ENCODE measurements at regions not wholly inside any gene's neighbourhood (a gene's known extent, or its start where the extent isn't known, plus 50 kb on each side); places are given as distances from the start of the nearest gene placed in this dataset.

- no CpG with 5 or more reads among the region's 1 CpG for WGBS (ENCODE audit: extremely low coverage, insufficient coverage, low lambda C conversion rate)
- Histone ChIP-seq H2BK5ac (ENCODE audit: low read length) (no peak overlapping the region), H3K27me3 (ENCODE audit: insufficient read depth, low read length, poor library complexity) (no peaks in the 10 kb centered on the region), H3K23ac (ENCODE audit: low read length) (no peak overlapping the region), H3K18ac (ENCODE audit: low read length) (no peak overlapping the region), H3K4ac (ENCODE audit: low read depth, low read length) (no peak overlapping the region), H2BK15ac (replicated peaks; ENCODE audit: low read depth) (no peak overlapping the region), H4K8ac (ENCODE audit: low read depth, low read length) (no peak overlapping the region), H3K79me2 (ENCODE audit: control insufficient read depth, insufficient read depth, low read length) (no peaks in the 10 kb centered on the region), H3K36me3 (ENCODE audit: control insufficient read depth, insufficient read depth, low read length) (no peaks in the 10 kb centered on the region), H3K4me2 (ENCODE audit: low read length) (no peak overlapping the region), H3K4me3 (ENCODE audit: low read length) (no peak overlapping the region), H3K56ac (ENCODE audit: low read length) (no peak overlapping the region), H2AK5ac (ENCODE audit: low read length) (no peak overlapping the region), H3K4me1 (ENCODE audit: control insufficient read depth, low read depth, low read length) (peaks cover 2% of the 10 kb centered on the region), H3K9ac (ENCODE audit: low read length) (no peak overlapping the region), H3K79me1 (ENCODE audit: low read length) (no peaks in the 10 kb centered on the region), H2BK120ac (ENCODE audit: low read depth, low read length) (no peak overlapping the region), H4K5ac (ENCODE audit: low read length) (no peak overlapping the region), H3K27ac (ENCODE audit: low read depth, low read length) (peak overlapping the region; percentile 68)
- DNase-seq: peak; percentile 70
Observed at GRCh38 chr3:30085486-30085885, 520.9 kb upstream of the TGFBR2 start.

- no peaks in the 10 kb centered on the region for H3K4me1 ChIP-seq (ENCODE audit: control insufficient read depth, low read depth, low read length)
- H3K4ac ChIP-seq (ENCODE audit: low read depth, low read length): no peak overlapping the region
- H4K5ac ChIP-seq (ENCODE audit: low read length): no peak overlapping the region
- H3K27me3 ChIP-seq (ENCODE audit: insufficient read depth, low read length, poor library complexity): no peaks in the 10 kb centered on the region
- H2BK15ac ChIP-seq (replicated peaks; ENCODE audit: low read depth): no peak overlapping the region
- no peaks in the 10 kb centered on the region for H3K36me3 ChIP-seq (ENCODE audit: control insufficient read depth, insufficient read depth, low read length)
- H3K79me2 ChIP-seq (ENCODE audit: control insufficient read depth, insufficient read depth, low read length): no peaks in the 10 kb centered on the region
- H3K9ac ChIP-seq (ENCODE audit: low read length): no peak overlapping the region
- H2AK5ac ChIP-seq (ENCODE audit: low read length): no peak overlapping the region
- H3K4me3 ChIP-seq (ENCODE audit: low read length): no peak overlapping the region
- H3K56ac ChIP-seq (ENCODE audit: low read length): no peak overlapping the region
- H3K27ac ChIP-seq (ENCODE audit: low read depth, low read length): no peak overlapping the region
- no peak overlapping the region for H3K23ac ChIP-seq (ENCODE audit: low read length)
- H3K18ac ChIP-seq (ENCODE audit: low read length): no peak overlapping the region
- no peak for DNase-seq
- no peak overlapping the region for H2BK120ac ChIP-seq (ENCODE audit: low read depth, low read length)
- H3K79me1 ChIP-seq (ENCODE audit: low read length): no peaks in the 10 kb centered on the region
- no peak overlapping the region for H3K4me2 ChIP-seq (ENCODE audit: low read length)
- H4K8ac ChIP-seq (ENCODE audit: low read depth, low read length): no peak overlapping the region
- no peak overlapping the region for H2BK5ac ChIP-seq (ENCODE audit: low read length)
Observed at GRCh38 chr3:30091686-30092085, 514.7 kb upstream of the TGFBR2 start.

- H3K79me2 ChIP-seq (ENCODE audit: control insufficient read depth, insufficient read depth, low read length): no peaks in the 10 kb centered on the region
- WGBS (ENCODE audit: extremely low coverage, insufficient coverage, low lambda C conversion rate): no CpG with 5 or more reads among the region's 2 CpGs
- no peak overlapping the region for H2BK5ac ChIP-seq (ENCODE audit: low read length)
- no peak overlapping the region for H3K27ac ChIP-seq (ENCODE audit: low read depth, low read length)
- no peak overlapping the region for H4K5ac ChIP-seq (ENCODE audit: low read length)
- no peak overlapping the region for H3K4me2 ChIP-seq (ENCODE audit: low read length)
- no peak overlapping the region for H3K9ac ChIP-seq (ENCODE audit: low read length)
- H3K4me3 ChIP-seq (ENCODE audit: low read length): no peak overlapping the region
- no peak overlapping the region for H3K23ac ChIP-seq (ENCODE audit: low read length)
- H3K79me1 ChIP-seq (ENCODE audit: low read length): no peaks in the 10 kb centered on the region
- H3K27me3 ChIP-seq (ENCODE audit: insufficient read depth, low read length, poor library complexity): no peaks in the 10 kb centered on the region
- no peak overlapping the region for H2BK120ac ChIP-seq (ENCODE audit: low read depth, low read length)
- no peak for DNase-seq
- no peak overlapping the region for H3K4ac ChIP-seq (ENCODE audit: low read depth, low read length)
- no peak overlapping the region for H3K18ac ChIP-seq (ENCODE audit: low read length)
- no peak overlapping the region for H2AK5ac ChIP-seq (ENCODE audit: low read length)
- no peaks in the 10 kb centered on the region for H3K4me1 ChIP-seq (ENCODE audit: control insufficient read depth, low read depth, low read length)
- H3K36me3 ChIP-seq (ENCODE audit: control insufficient read depth, insufficient read depth, low read length): no peaks in the 10 kb centered on the region
- no peak overlapping the region for H2BK15ac ChIP-seq (replicated peaks; ENCODE audit: low read depth)
- H4K8ac ChIP-seq (ENCODE audit: low read depth, low read length): no peak overlapping the region
- no peak overlapping the region for H3K56ac ChIP-seq (ENCODE audit: low read length)
Observed at GRCh38 chr3:30097022-30097650, 509.3 kb upstream of the TGFBR2 start.

GRCh38 chr3:30098243-30098642 is 508.2 kb upstream of the TGFBR2 start:
- H3K4me1 ChIP-seq (ENCODE audit: control insufficient read depth, low read depth, low read length): no peaks in the 10 kb centered on the region
- H3K4me2 ChIP-seq (ENCODE audit: low read length): no peak overlapping the region
- H3K9ac ChIP-seq (ENCODE audit: low read length): no peak overlapping the region
- H3K4ac ChIP-seq (ENCODE audit: low read depth, low read length): no peak overlapping the region
- no peak overlapping the region for H3K18ac ChIP-seq (ENCODE audit: low read length)
- H3K56ac ChIP-seq (ENCODE audit: low read length): no peak overlapping the region
- no peak overlapping the region for H2BK120ac ChIP-seq (ENCODE audit: low read depth, low read length)
- no peaks in the 10 kb centered on the region for H3K36me3 ChIP-seq (ENCODE audit: control insufficient read depth, insufficient read depth, low read length)
- H3K79me2 ChIP-seq (ENCODE audit: control insufficient read depth, insufficient read depth, low read length): no peaks in the 10 kb centered on the region
- H3K27me3 ChIP-seq (ENCODE audit: insufficient read depth, low read length, poor library complexity): no peaks in the 10 kb centered on the region
- no peak overlapping the region for H3K27ac ChIP-seq (ENCODE audit: low read depth, low read length)
- no peaks in the 10 kb centered on the region for H3K79me1 ChIP-seq (ENCODE audit: low read length)
- H2AK5ac ChIP-seq (ENCODE audit: low read length): no peak overlapping the region
- no peak overlapping the region for H3K4me3 ChIP-seq (ENCODE audit: low read length)
- H2BK15ac ChIP-seq (replicated peaks; ENCODE audit: low read depth): no peak overlapping the region
- no peak for DNase-seq
- H2BK5ac ChIP-seq (ENCODE audit: low read length): no peak overlapping the region
- no peak overlapping the region for H4K8ac ChIP-seq (ENCODE audit: low read depth, low read length)
- H3K23ac ChIP-seq (ENCODE audit: low read length): no peak overlapping the region
- no peak overlapping the region for H4K5ac ChIP-seq (ENCODE audit: low read length)

GRCh38 chr3:30098653-30099455 is 507.5 kb upstream of the TGFBR2 start:
- no peak overlapping the region for H2BK15ac ChIP-seq (replicated peaks; ENCODE audit: low read depth)
- no peaks in the 10 kb centered on the region for H3K79me2 ChIP-seq (ENCODE audit: control insufficient read depth, insufficient read depth, low read length)
- no CpG with 5 or more reads among the region's 2 CpGs for WGBS (ENCODE audit: extremely low coverage, insufficient coverage, low lambda C conversion rate)
- H3K4me3 ChIP-seq (ENCODE audit: low read length): no peak overlapping the region
- no peak overlapping the region for H2BK5ac ChIP-seq (ENCODE audit: low read length)
- DNase-seq: no peak
- no peak overlapping the region for H4K8ac ChIP-seq (ENCODE audit: low read depth, low read length)
- no peak overlapping the region for H3K23ac ChIP-seq (ENCODE audit: low read length)
- H2BK120ac ChIP-seq (ENCODE audit: low read depth, low read length): no peak overlapping the region
- no peak overlapping the region for H3K4ac ChIP-seq (ENCODE audit: low read depth, low read length)
- H3K79me1 ChIP-seq (ENCODE audit: low read length): no peaks in the 10 kb centered on the region
- H3K9ac ChIP-seq (ENCODE audit: low read length): no peak overlapping the region
- no peak overlapping the region for H3K18ac ChIP-seq (ENCODE audit: low read length)
- no peak overlapping the region for H3K27ac ChIP-seq (ENCODE audit: low read depth, low read length)
- H2AK5ac ChIP-seq (ENCODE audit: low read length): no peak overlapping the region
- H3K4me2 ChIP-seq (ENCODE audit: low read length): no peak overlapping the region
- H3K4me1 ChIP-seq (ENCODE audit: control insufficient read depth, low read depth, low read length): no peaks in the 10 kb centered on the region
- no peaks in the 10 kb centered on the region for H3K36me3 ChIP-seq (ENCODE audit: control insufficient read depth, insufficient read depth, low read length)
- H4K5ac ChIP-seq (ENCODE audit: low read length): no peak overlapping the region
- no peak overlapping the region for H3K56ac ChIP-seq (ENCODE audit: low read length)
- H3K27me3 ChIP-seq (ENCODE audit: insufficient read depth, low read length, poor library complexity): no peaks in the 10 kb centered on the region

- Histone ChIP-seq H2BK15ac (replicated peaks; ENCODE audit: low read depth) (no peak overlapping the region), H3K36me3 (ENCODE audit: control insufficient read depth, insufficient read depth, low read length) (no peaks in the 10 kb centered on the region), H3K27ac (ENCODE audit: low read depth, low read length) (no peak overlapping the region), H3K56ac (ENCODE audit: low read length) (no peak overlapping the region), H3K4me1 (ENCODE audit: control insufficient read depth, low read depth, low read length) (no peaks in the 10 kb centered on the region), H3K4me2 (ENCODE audit: low read length) (no peak overlapping the region), H2BK5ac (ENCODE audit: low read length) (no peak overlapping the region), H3K4me3 (ENCODE audit: low read length) (no peak overlapping the region), H3K79me1 (ENCODE audit: low read length) (no peaks in the 10 kb centered on the region), H3K79me2 (ENCODE audit: control insufficient read depth, insufficient read depth, low read length) (no peaks in the 10 kb centered on the region), H3K9ac (ENCODE audit: low read length) (no peak overlapping the region), H3K18ac (ENCODE audit: low read length) (no peak overlapping the region), H2AK5ac (ENCODE audit: low read length) (no peak overlapping the region), H3K4ac (ENCODE audit: low read depth, low read length) (no peak overlapping the region), H3K27me3 (ENCODE audit: insufficient read depth, low read length, poor library complexity) (no peaks in the 10 kb centered on the region), H4K5ac (ENCODE audit: low read length) (no peak overlapping the region), H4K8ac (ENCODE audit: low read depth, low read length) (no peak overlapping the region), H3K23ac (ENCODE audit: low read length) (no peak overlapping the region), H2BK120ac (ENCODE audit: low read depth, low read length) (no peak overlapping the region)
- no peak for DNase-seq
Observed at GRCh38 chr3:30102356-30102755, 504.0 kb upstream of the TGFBR2 start.

Data from mesendoderm (in vitro differentiated cells).